HS-5 (cell line): ENCODE measurements at regions not wholly inside any gene's neighbourhood (a gene's known extent, or its start where the extent isn't known, plus 50 kb on each side); places are given as distances from the start of the nearest gene placed in this dataset.

Source experiments
- DNase-seq: peaks from one replicate; pipeline ENCODE4 v3.0.0-alpha.2; 2012; ENCODE audit warnings: low read depth

- DNase-seq: no peak
These were observed 167.5 kb downstream of the NTMT2 start for GRCh38 chr1:170313306-170313705.

- DNase-seq: no peak
These were observed 170.5 kb downstream of the NTMT2 start for GRCh38 chr1:170316270-170316669.

- DNase-seq: no peak
These were observed 172.4 kb downstream of the NTMT2 start for GRCh38 chr1:170318141-170318540.

GRCh38 chr1:170318736-170319135 is 173.0 kb downstream of the NTMT2 start:
- no peak for DNase-seq

- no peak for DNase-seq
These were observed 175.4 kb downstream of the NTMT2 start for GRCh38 chr1:170321113-170321512.

- DNase-seq: no peak
These were observed 180.4 kb downstream of the NTMT2 start for GRCh38 chr1:170326186-170326585.

GRCh38 chr1:170332801-170333200 is 187.0 kb downstream of the NTMT2 start:
- no peak for DNase-seq

- no peak for DNase-seq
These were observed 191.7 kb downstream of the NTMT2 start for GRCh38 chr1:170337413-170337994.

GRCh38 chr1:170339534-170339933 is 192.4 kb upstream of the GORAB start:
- DNase-seq: no peak

- no peak for DNase-seq
These were observed 191.7 kb upstream of the GORAB start for GRCh38 chr1:170340308-170340707.

- no peak for DNase-seq
These were observed 180.5 kb upstream of the GORAB start for GRCh38 chr1:170351366-170351946.

GRCh38 chr1:170354246-170354645 is 177.7 kb upstream of the GORAB start:
- no peak for DNase-seq

- no peak for DNase-seq
These were observed 177.3 kb upstream of the GORAB start for GRCh38 chr1:170354690-170355089.

GRCh38 chr1:170355267-170355801 is 176.6 kb upstream of the GORAB start:
- DNase-seq: no peak

GRCh38 chr1:170356585-170356984 is 175.4 kb upstream of the GORAB start:
- DNase-seq: no peak

GRCh38 chr1:170357750-170358149 is 174.2 kb upstream of the GORAB start:
- DNase-seq: no peak

GRCh38 chr1:170360601-170361000 is 171.4 kb upstream of the GORAB start:
- DNase-seq: no peak

- no peak for DNase-seq
These were observed 166.6 kb upstream of the GORAB start for GRCh38 chr1:170365331-170365730.

GRCh38 chr1:170366980-170367379 is 165.0 kb upstream of the GORAB start:
- no peak for DNase-seq

- no peak for DNase-seq
These were observed 164.4 kb upstream of the GORAB start for GRCh38 chr1:170367615-170368014.

GRCh38 chr1:170369000-170369399 is 163.0 kb upstream of the GORAB start:
- no peak for DNase-seq

GRCh38 chr1:170369417-170369816 is 162.5 kb upstream of the GORAB start:
- DNase-seq: no peak

- no peak for DNase-seq
These were observed 161.9 kb upstream of the GORAB start for GRCh38 chr1:170370087-170370486.
